DMS153 (cell line): ENCODE measurements at regions not wholly inside any gene's neighbourhood (a gene's known extent, or its start where the extent isn't known, plus 50 kb on each side); places are given as distances from the start of the nearest gene placed in this dataset.

Experiments used
- DNase-seq: peaks from one replicate; lab custom pipeline; 2025; lab: John Stamatoyannopoulos, UW

DNA sequence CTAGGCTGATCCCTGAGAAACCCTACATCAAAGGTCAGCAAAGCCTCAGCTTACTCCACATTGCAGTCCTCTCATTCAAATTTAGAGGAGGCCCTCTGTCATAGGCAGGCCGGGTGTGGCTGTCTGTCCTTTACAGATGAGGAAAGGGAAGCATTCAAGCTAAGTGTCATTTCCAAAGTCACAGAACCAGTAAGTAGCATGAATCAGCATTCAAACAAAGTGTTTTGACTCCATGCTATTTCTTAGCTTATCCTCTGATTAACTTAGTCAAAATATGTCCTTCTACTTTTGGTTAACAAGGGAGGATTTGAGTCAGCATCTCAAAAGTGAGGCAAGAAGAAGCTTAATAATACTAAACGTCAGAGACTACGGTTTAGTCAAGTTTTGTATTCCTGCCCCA is 409.0 kb upstream of the POU3F3 start:
- no peak for DNase-seq

DNA sequence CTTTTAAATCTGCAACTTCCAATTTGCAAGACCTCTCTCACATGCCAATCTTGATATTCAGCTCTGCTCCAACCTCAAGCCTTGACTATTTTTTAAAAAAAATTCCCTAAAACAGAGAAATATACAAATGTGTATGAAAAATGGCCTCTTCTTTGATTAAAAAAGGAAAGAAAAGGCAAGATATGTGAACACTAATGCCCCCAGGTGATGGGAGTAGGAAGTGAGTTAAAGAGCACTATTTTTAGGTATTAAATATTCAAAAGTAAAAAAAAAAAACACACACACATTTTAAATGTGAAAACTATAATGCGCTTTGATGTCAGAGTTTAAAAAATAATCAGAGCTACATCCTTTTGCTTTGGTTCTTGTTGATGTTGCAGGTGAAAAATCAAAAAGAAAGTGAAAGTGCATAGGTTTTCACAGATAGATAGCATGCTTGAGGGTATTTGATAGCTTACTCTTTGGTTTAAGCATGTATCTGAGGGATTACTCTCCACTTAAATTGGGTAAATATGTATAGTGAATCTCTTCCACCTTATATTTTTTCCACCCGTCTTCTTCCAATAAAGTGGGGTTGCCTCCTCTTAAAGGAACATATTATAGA is 406.0 kb upstream of the POU3F3 start:
- DNase-seq, result peak; percentile 8

DNA sequence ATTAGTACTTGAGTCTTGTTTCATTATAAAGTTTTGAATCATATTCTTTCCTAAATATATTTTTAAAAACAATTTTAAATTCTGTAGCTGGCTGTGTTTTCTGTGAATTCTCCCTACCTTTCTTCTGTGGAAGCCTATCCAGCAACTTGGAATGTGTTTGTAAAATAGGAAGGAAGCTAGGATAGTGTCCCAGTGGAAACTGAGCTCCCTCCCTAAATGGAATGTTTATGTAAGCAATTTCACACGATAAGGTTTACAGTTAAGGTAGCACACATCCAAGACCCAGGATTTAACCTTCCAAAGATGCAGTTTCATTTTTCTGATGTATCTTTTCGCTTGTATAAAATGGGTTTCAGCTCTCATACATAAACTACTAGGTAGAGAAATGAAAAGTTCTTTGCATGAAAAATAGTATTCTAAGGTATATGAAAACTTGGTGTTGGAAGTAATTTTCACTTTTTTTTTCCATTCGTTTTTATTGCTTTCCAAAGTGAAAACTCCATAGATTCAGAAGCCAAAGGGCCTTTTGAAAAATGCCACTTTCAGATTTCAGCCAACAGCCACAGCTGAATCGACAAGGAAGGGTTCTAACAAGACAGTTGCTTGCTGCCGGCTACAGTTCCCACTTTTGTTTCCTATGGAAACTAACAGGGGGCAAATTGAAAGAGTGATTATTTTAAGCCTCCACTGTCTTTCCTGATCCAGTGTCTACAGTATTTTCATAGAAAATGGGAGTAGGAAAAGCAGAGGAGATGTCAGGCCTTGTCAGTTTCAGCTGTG is 405.1 kb upstream of the POU3F3 start:
- DNase-seq, result no peak

DNA sequence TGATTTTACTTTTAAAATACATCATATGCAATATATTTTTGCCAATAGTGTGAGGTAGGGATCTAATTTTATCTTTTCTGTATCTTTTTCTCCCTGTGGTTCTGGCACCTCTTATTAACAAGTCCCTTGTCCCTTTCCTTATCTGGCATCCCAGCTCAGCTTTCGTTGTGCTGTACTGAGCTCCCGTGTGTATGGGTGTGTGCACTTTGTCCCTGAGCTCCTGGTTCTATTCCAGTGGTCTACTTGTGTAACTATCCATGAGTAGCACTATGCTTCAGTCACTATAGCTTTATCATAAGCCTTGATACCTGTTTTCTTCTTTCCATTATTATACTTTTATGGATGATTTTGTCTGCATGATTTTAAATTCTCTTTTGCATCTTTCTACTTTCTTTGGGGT is 401.4 kb upstream of the POU3F3 start:
- no peak for DNase-seq

DNA sequence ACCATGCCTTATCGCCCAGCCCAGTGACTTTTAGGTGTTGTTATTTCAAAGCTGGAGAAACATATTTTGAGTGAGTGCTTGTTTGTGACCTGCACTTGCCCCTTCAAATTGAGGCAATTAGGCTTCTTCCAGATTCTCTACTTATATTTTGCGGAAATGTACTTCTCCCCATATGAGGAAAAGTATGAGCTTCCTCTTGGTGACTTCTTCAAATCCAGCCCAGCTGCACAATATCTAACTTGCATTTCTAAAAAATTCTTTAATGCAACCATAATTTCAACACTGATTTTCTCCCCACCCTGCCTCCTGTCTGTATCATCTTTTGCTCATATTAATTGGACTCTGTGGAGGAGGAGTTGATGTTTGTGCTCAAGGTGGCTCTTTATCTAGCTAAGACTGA is 391.2 kb upstream of the POU3F3 start:
- no peak for DNase-seq

DNA sequence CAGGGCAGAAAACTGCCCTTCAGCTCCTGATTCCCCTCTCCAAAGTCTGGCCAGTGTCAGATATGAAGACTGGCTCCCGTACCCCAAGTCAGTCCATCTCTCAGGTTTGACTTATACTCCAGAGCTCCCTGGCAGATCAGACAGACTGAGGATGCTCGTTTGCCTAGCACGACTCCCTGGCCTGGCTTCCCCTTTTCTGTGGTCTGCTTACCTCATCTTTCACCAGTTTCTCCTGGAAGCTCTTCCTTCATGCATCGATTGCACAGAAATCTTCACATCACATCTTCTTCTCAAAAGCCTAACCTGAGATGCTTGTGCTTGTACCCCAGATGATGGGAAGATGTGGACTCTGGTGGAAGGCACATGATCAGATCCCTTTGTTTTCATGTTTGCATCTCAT is 387.9 kb upstream of the POU3F3 start:
- no peak for DNase-seq

DNA sequence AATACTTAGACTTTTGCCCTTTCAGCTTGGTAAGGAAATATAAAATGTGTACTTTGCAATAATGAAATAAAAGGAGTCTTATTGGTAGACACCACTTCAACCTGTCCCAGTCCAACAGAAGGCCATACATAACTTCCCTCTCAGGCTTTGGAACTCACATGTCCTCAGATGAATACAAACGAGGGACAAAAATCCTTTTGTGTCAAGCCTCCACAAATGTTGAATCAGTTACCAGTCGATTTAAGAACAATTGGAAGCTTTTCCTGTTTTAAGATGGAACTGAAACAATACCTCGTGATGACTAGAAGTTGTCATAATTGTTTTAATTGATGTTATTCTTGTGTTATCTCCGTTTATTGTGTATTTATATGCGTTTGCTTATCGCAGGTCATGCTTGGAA is 385.1 kb upstream of the POU3F3 start:
- no peak for DNase-seq

DNA sequence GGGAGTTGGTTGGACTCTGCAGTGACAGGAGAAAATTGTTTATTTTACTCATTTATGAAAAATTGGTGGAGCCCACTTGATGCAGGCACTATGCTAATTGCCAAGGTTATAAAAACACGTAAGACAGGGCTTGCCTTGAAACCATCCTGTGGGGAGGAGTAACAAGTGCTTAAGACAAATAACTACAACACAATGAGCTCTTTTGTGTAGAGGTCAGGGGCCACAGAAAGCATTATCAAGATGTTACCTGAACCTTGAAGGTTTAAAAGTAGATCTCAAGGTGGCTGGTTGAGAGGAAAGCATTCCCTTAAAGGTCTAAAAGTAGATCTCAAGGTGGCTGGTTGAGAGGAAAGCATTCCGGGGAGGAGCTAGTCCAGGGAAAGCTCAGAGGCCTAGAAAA is 381.8 kb upstream of the POU3F3 start:
- DNase-seq, result no peak

DNA sequence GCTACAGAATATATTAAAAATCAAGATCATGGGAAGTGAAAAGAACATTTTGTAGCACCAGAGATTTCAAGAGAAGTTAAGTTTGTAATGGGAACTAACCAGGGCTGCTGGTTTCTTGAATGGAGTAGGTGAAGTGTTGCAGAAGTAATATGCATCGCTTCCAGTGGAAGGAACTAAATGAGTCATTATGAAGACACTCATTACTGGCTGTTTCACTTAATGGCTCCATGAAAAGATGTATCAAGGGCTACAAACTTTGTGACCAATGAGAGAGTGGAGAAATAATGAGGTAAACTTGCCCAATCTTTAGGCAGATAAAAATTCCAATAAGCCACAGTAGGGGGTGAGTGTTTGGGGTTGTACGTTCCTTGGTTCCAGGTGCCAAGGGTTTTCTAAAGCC is 380.4 kb upstream of the POU3F3 start:
- no peak for DNase-seq

DNA sequence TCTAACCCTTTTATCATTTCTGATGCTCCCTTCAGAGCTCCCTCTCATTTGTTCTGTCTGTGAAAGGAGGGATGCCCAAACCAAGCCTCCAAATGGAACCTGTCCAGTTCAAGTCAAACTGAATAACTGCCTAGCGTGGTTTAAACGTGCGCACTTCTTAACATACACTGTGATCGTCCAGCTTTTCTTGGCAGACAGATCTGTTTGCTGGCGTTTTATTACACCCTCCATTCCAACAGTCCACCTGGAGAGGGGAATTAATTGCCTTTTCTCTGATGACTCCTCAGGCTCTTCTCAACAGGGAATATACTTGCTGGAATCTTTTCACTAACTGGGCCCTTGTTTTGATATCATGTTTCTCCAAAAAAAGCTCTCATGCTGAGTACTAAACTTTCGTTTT is 379.2 kb upstream of the POU3F3 start:
- DNase-seq, result no peak

DNA sequence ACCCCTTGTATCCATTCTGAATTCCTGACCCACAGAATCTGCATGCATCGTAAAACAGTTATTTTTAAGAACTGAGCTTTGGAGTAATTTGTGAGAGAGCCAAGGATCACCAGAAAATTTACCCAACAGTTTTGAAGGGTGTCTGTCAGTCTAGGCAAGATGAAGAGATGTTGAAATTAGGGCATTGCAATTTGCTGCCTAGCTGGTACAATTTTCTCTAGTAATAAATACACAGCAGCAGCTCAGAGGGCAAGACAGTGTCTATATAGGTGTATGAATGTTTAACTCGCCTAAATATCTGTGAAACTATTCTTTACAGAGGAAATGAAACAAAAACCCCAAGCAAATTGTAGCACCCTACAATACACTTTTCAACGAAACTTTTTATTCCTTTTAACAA is 377.8 kb upstream of the POU3F3 start:
- DNase-seq, result no peak

DNA sequence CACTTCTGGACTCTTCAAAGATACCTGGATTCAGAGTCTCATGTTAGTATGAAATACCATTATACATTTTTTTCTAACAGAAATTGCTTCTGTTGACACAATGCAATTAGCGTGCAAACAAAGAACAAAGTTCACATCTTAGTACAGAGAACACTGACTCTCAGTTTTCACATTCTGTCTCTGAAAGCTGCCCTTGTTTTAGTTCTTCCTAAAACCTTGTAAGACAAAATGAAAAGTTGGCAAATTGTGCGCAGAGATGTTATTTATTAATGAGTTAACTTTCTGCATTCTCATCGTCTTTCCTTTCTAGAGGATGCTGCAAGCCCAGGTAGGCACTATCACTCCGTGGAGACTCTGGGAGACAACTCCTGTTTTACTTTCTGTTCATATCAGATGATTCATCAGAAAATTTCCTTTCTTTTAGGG is 377.3 kb upstream of the POU3F3 start:
- DNase-seq, result no peak

DNA sequence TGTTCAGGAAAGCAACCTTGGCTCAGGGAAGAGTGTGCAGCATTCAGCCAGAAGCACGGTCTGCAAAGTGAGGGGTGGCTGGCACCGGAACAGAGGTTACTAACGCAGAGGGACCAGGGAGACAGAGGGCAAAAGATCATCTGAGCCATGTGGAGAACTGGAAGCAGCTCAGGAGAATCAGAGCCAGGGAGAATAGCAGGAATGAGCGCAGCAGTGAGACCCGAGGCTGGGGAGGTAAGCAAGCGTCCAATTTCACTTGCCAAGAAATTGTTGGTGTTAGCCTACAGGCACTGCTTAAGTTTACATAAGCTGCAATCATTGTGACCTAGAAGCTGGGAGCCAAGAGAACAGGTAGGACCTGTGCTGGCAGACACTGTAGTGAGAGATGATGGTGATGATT is 372.6 kb upstream of the POU3F3 start:
- DNase-seq, result no peak

DNA sequence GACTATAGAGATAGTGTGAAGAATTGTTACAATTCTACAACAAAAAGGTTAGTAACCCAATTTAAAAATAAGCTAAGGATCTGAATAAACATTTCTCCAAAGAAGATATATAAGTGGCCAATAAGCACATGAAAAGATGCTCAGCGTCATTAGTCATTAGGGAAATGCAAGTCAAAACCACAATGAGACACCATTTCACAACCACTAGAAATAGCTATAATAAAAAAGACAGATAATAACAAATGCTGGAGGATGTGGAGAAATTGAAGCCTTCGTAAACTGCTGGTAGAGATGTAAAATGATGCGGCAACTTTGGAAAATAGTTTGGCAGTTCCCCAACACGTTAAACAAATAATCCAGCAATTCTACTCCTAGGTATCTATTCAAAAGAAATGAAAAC is 366.5 kb upstream of the POU3F3 start:
- DNase-seq, result peak; percentile 43

DNA sequence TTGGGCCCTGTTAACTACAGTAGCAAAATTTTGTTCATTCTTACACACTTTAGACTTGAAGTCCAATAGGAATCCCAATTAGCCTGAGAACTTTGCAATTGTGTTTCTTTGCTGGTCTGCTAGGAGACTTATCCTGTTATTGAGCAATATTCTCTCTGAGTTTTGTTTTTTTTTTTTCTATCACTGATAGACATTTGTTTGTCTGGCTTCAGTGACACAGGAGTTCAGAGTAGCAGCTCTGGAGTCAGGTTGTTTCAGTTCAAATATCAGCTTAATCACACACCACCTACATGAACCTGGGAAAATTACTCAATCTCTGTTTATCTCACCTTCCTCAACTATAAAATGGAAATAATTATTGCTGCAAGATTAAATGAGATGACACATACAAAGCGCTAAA is 360.2 kb upstream of the POU3F3 start:
- no peak for DNase-seq

DNA sequence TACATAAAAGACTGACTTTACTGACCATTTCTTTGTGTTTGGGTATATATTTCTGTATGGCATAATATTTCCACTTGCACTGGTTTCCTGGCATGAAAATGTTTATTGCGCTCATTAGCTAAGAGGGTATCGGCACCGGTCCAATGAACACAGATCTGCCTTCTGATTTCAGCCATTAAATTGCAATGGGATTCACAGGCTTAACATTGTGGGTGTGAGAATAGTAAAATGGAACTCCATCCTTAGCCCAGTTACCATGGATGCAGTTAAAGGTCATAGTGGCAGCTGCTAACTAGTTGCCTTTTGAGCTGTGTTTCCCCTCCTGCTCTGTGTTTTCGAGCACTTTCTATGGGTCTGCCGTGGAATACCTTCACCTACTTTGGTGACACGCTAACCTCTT is 352.6 kb upstream of the POU3F3 start:
- peak; percentile 20 for DNase-seq

DNA sequence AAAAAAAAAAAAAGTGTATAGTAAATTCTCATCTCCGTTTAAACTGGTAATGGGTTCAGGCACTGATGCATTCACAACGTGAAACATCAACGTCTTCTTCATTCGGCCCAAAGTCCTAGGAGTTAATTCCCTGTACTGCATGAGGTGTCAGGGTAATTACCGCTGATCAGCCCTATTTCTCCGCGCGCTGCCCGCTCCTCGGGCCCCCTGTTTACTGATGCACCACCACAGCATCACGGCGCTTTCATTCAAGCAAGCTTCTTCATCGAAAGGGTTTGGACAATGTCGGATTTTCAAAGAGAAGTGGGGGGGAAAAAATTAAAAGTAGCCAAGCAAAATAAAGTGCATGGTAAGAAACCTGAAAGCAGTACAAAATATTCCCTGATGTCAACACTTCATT is 352.0 kb upstream of the POU3F3 start:
- no peak for DNase-seq

DNA sequence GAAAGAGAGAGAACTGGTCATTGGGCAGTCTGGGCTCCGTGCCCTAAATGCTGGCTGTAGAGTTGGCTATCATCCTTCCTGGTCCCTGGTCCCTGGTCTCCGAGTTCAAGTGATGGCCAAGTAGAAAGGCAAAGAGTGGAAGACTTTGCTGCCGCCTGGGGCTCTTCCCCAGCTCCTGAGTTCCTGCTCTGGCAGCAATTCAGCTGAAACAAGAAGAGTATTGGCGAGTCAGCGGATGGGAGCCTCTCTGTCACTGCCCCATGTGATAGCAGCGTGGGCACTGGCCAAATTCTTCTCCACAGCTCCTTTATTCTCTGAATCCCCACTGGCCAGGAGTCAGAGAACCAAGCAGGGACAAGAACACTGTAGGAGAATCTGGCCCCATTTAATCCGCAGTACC is 351.0 kb upstream of the POU3F3 start:
- no peak for DNase-seq

DNA sequence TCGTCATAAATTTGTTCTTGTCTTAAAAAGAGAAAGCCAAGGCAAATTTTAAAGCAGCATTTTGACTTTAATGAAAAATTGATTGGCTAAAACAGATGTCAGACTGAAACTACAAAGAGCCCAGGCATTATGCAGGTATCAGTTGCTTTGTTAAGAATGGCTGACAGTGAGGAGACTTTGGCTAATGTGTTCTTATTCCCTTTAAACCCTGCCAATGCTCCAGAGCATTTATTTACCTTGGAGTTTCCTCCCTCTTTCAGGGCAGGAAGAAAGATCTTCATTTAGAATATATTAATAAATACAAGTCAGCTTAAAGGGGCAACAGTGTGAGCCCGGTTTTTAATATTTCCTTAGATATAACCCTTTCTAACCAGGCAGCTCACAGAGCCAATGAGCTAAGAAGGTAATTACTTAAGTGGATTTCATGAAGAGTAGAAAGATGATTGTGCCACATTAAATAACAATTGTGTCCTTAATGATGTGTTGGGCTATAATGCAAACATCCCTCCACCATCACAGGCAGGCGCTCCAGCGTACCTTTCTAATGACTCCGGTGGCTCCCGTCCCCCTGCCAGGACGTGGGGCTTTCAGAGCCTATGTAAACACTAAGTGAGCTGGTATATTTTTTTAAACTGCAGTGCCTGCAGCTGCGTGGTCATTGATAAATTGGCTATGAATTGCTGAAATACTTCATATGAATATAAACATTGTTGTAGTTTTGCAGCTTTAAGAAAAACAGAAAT is 349.4 kb upstream of the POU3F3 start:
- peak; percentile 70 for DNase-seq

DNA sequence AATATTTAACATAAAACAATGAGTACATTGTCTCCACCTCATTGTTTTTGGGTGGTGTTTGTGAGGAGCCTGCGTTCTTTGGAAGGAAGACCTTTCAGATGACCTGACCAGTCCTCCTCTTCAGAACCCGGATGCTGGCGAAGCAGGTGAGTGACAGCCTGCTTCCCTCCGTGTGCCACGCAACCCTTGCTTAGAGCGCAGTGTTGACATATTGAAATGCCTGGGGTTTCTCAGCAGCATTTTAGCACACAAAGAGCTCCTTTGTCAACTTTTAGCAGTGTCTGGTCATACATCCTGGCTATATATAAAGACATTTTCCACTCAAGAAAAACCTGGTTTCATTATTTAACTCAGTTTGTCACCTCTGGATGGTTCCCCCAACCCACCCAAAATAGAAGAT is 335.7 kb upstream of the POU3F3 start:
- no peak for DNase-seq

DNA sequence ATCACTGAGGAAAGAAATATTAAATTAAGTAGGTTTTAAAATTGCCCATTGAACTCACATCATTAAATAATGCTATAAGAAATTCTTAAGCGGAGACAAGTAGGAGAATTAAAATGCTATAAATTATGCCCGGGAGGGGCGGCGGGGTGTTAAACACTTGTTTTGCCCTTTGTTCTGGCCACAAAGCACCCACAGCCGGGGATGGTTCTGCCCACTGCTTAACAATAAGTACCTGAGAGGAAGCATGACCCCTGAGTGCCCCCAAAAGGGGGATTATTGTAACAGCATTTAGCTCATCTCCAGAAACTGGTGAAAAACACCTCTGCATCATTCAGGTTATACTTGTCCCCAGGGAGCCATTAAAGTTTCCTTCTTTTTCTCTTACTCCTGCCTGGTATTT is 332.7 kb upstream of the POU3F3 start:
- no peak for DNase-seq

DNA sequence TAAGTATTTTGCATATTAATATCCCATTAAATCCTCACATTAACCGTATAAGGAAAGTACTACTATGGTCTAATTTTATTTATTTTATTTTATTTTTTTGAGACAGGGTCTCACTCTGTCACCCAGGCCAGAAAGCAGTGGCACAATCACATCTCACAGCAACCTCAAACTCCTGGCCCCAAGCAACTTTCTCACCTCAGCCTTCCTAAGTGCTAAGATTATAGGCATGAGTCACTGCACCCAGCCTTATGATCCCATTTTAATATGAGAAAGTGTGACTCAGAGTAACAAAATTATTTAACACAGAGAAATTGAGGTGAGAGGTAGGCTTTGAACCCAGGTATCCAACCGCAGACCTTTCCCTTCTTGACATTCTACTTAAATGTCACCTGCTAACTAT is 330.0 kb upstream of the POU3F3 start:
- no peak for DNase-seq

DNA sequence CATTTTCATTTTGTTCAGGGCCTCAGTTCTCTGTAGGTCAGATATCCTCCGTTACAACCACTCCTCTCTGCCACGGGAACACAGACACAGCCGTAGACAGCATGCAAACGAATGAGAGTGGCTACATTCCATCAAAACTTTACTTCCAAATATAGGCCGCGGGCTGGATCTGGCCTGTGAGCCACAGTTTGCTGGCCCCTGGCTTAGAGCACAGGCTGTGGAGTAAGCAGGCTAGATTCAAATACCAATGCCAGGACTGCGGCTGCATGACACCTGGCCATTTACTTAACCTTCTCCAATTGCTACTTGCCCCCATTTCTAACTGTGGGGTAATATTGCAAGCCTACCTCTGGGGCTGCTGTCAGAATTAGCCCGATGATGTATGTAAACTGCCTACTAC is 325.8 kb upstream of the POU3F3 start:
- DNase-seq, result no peak
